HEK293 (cell line): ENCODE measurements at regions not wholly inside any gene's neighbourhood (a gene's known extent, or its start where the extent isn't known, plus 50 kb on each side); places are given as distances from the start of the nearest gene placed in this dataset.
A peak's percentile ranks its signal among the peaks of the same experiment; 100 is the strongest.

Source experiments
- BCL11A ChIP-seq: fragments of 450-650 bp; formaldehyde crosslinking; IDR thresholded peaks from 2 replicates; pipeline ENCODE4 v1.5.1; 2016; ENCODE audit warnings: low read depth, missing biosample characterization, missing genetic modification characterization
- EGR2 ChIP-seq: fragments of 450-650 bp; formaldehyde crosslinking; IDR thresholded peaks from 2 replicates; pipeline ENCODE4 v1.5.1; 2016; ENCODE audit warnings: low read depth, missing biosample characterization, missing genetic modification characterization
- HOXA7 ChIP-seq: sonication (generic); formaldehyde crosslinking; IDR thresholded peaks from 2 replicates; pipeline ENCODE4 v1.8.1; 2022; ENCODE audit warnings: missing genetic modification reagents, borderline replicate concordance
- HOXD13 ChIP-seq: sonication (generic); formaldehyde crosslinking; IDR thresholded peaks from 2 replicates; pipeline ENCODE4 v1.8.0; 2022; ENCODE audit warnings: missing genetic modification reagents, borderline replicate concordance
- KLF10 ChIP-seq: fragments of 450-650 bp; IDR thresholded peaks from 2 replicates; pipeline ENCODE4 v1.5.1; 2018; ENCODE audit warnings: missing biosample characterization, mild to moderate bottlenecking, missing genetic modification characterization
- OSR2 ChIP-seq: fragments of 450-650 bp; formaldehyde crosslinking; IDR thresholded peaks from 2 replicates; pipeline ENCODE4 v1.5.1; 2016; ENCODE audit warnings: missing biosample characterization, missing genetic modification characterization
- OVOL3 ChIP-seq: fragments of 450-650 bp; formaldehyde crosslinking; IDR thresholded peaks from 2 replicates; pipeline ENCODE4 v1.5.1; 2016; ENCODE audit warnings: missing biosample characterization, missing genetic modification characterization
- PRDM2 ChIP-seq: fragments of 450-650 bp; formaldehyde crosslinking; IDR thresholded peaks from 2 replicates; pipeline ENCODE4 v1.5.1; 2016; ENCODE audit warnings: missing biosample characterization, missing genetic modification characterization, borderline replicate concordance
- PRDM6 ChIP-seq: fragments of 450-650 bp; formaldehyde crosslinking; IDR thresholded peaks from 2 replicates; pipeline ENCODE4 v1.5.1; 2017; ENCODE audit warnings: missing biosample characterization, missing genetic modification characterization
- RBAK ChIP-seq: fragments of 450-650 bp; formaldehyde crosslinking; IDR thresholded peaks from 2 replicates; pipeline ENCODE4 v1.5.1; 2016; ENCODE audit warnings: missing biosample characterization, missing genetic modification characterization
- WT1 ChIP-seq: fragments of 450-650 bp; formaldehyde crosslinking; IDR thresholded peaks from 2 replicates; pipeline ENCODE4 v1.5.1; 2016; ENCODE audit warnings: missing biosample characterization, missing genetic modification characterization
- ZBTB21 ChIP-seq: fragments of 450-650 bp; formaldehyde crosslinking; IDR thresholded peaks from 2 replicates; pipeline ENCODE4 v1.5.1; 2017; ENCODE audit warnings: missing biosample characterization, missing genetic modification characterization
- ZBTB49 ChIP-seq: fragments of 450-650 bp; formaldehyde crosslinking; IDR thresholded peaks from 2 replicates; pipeline ENCODE4 v1.5.1; 2016; ENCODE audit warnings: missing biosample characterization, missing genetic modification characterization, low read depth
- ZIC2 ChIP-seq: fragments of 450-650 bp; formaldehyde crosslinking; IDR thresholded peaks from 2 replicates; pipeline ENCODE4 v1.5.1; 2016; ENCODE audit warnings: missing biosample characterization, missing genetic modification characterization
- ZNF157 ChIP-seq: fragments of 450-650 bp; formaldehyde crosslinking; IDR thresholded peaks from 2 replicates; pipeline ENCODE4 v1.5.1; 2016; ENCODE audit warnings: missing biosample characterization, missing genetic modification characterization
- ZNF169 ChIP-seq: fragments of 450-650 bp; formaldehyde crosslinking; IDR thresholded peaks from 2 replicates; pipeline ENCODE4 v1.5.1; 2016; ENCODE audit warnings: missing biosample characterization, missing genetic modification characterization
- ZNF174 ChIP-seq: fragments of 450-650 bp; formaldehyde crosslinking; IDR thresholded peaks from 2 replicates; pipeline ENCODE4 v1.5.0; 2017; ENCODE audit warnings: missing biosample characterization, mild to moderate bottlenecking, missing genetic modification characterization
- ZNF202 ChIP-seq: fragments of 450-650 bp; formaldehyde crosslinking; IDR thresholded peaks from 2 replicates; pipeline ENCODE4 v1.5.1; 2016; ENCODE audit warnings: missing biosample characterization, missing genetic modification characterization, borderline replicate concordance
- ZNF280D ChIP-seq: fragments of 450-650 bp; formaldehyde crosslinking; IDR thresholded peaks from 2 replicates; pipeline ENCODE4 v1.5.1; 2016; ENCODE audit warnings: missing biosample characterization, missing genetic modification characterization
- ZNF366 ChIP-seq: fragments of 450-650 bp; formaldehyde crosslinking; conservative IDR thresholded peaks from 2 replicates; pipeline ENCODE4 v1.5.1; 2016; ENCODE audit warnings: missing biosample characterization, missing genetic modification characterization
- ZNF394 ChIP-seq: fragments of 450-650 bp; formaldehyde crosslinking; IDR thresholded peaks from 2 replicates; pipeline ENCODE4 v1.5.1; 2016; ENCODE audit warnings: missing biosample characterization, missing genetic modification characterization, mild to moderate bottlenecking, moderate library complexity, borderline replicate concordance
- ZNF501 ChIP-seq: fragments of 450-650 bp; formaldehyde crosslinking; IDR thresholded peaks from 2 replicates; pipeline ENCODE4 v1.5.1; 2016; ENCODE audit warnings: missing biosample characterization, missing genetic modification characterization
- ZNF549 ChIP-seq: fragments of 450-650 bp; IDR thresholded peaks from 2 replicates; pipeline ENCODE4 v1.5.1; 2018; ENCODE audit warnings: missing biosample characterization, missing genetic modification characterization, mild to moderate bottlenecking, inconsistent platforms, moderate library complexity
- ZNF580 ChIP-seq: fragments of 450-650 bp; formaldehyde crosslinking; IDR thresholded peaks from 2 replicates; pipeline ENCODE4 v1.5.1; 2016; ENCODE audit warnings: missing biosample characterization, missing genetic modification characterization
- ZNF596 ChIP-seq: fragments of 450-650 bp; IDR thresholded peaks from 2 replicates; pipeline ENCODE4 v1.5.0; 2018; ENCODE audit warnings: missing biosample characterization, mild to moderate bottlenecking, missing genetic modification characterization, moderate library complexity
- ZNF629 ChIP-seq: fragments of 450-650 bp; formaldehyde crosslinking; IDR thresholded peaks from 2 replicates; pipeline ENCODE4 v1.5.1; 2017; ENCODE audit warnings: missing biosample characterization, missing genetic modification characterization
- ZNF704 ChIP-seq: fragments of 450-650 bp; formaldehyde crosslinking; IDR thresholded peaks from 2 replicates; pipeline ENCODE4 v1.5.1; 2016; ENCODE audit warnings: missing biosample characterization, missing genetic modification characterization

- TF ChIP-seq PRDM2 (tag by site-specific recombination) = no peak
- peak; percentile 37; the same call in 1 of the 2 replicates for TF ChIP-seq WT1 (tag by site-specific recombination)
- no peak for TF ChIP-seq ZIC2
- TF ChIP-seq ZBTB49 = no peak
- TF ChIP-seq HOXD13 (CRISPR knock-in tag) = peak; percentile 50; the same call in 1 of the 2 replicates
- TF ChIP-seq OSR2 (tag by site-specific recombination) = peak; percentile 80
- no peak for TF ChIP-seq ZNF394 (tag by site-specific recombination)
- TF ChIP-seq ZNF169 (tag by site-specific recombination) = no peak
- no peak for TF ChIP-seq ZNF549 (tag by site-specific recombination)
- no peak for TF ChIP-seq ZNF174
- no peak for TF ChIP-seq ZBTB21 (tag by site-specific recombination)
- TF ChIP-seq ZNF157 (tag by site-specific recombination) = no peak
- TF ChIP-seq ZNF366 = no peak
- 0 out of 2 replicates have a peak, but pooled peaks have one; percentile 22 for TF ChIP-seq ZNF580 (tag by site-specific recombination)
- TF ChIP-seq EGR2 (tag by site-specific recombination) = peak; percentile 64; the same call in 1 of the 2 replicates
- TF ChIP-seq ZNF501 (tag by site-specific recombination) = peak; percentile 53; the same call in 1 of the 2 replicates
- TF ChIP-seq BCL11A (tag by site-specific recombination) = peak; percentile 64; the same call in 1 of the 2 replicates
- TF ChIP-seq ZNF629 = no peak
- TF ChIP-seq OVOL3 (tag by site-specific recombination) = peak; percentile 82; the same call in 1 of the 2 replicates
- no peak for TF ChIP-seq ZNF202
- peak; percentile 73 for TF ChIP-seq ZNF596 (tag by site-specific recombination)
- TF ChIP-seq HOXA7 (CRISPR knock-in tag) = no peak
- TF ChIP-seq ZNF280D (tag by site-specific recombination) = no peak
- TF ChIP-seq RBAK (tag by site-specific recombination) = no peak
- peak; percentile 83 for TF ChIP-seq PRDM6 (tag by site-specific recombination)
- TF ChIP-seq KLF10 = 0 out of 2 replicates have a peak, but pooled peaks have one; percentile 20
- TF ChIP-seq ZNF704 (tag by site-specific recombination) = no peak
Observed at GRCh38 chr12:24478254-24478653, 470.6 kb downstream of the BCAT1 start (continued).
